GM12878 (cell line): ENCODE measurements at regions not wholly inside any gene's neighbourhood (a gene's known extent, or its start where the extent isn't known, plus 50 kb on each side); places are given as distances from the start of the nearest gene placed in this dataset.

ENCODE experiments used
- ATAC-seq: fragments of 200-7000 bp; cut with Tn5 transposase; 3 replicates; pipeline ENCODE4 v1.9.1; 2020; ENCODE audit warnings: mild to moderate bottlenecking, moderate library complexity
- BruUV-seq: library from RNA; stranded (reverse); fragments of 400-500 nt; replicated peaks from 2 replicates; lab custom pipeline; 2021; lab: Mats Ljungman, UMichigan
- CTCF ChIA-PET: fragments of 300-600 bp; sonication (Branson Sonifier 250); formaldehyde crosslinking; extraction: SDS; loops from one replicate; lab custom pipeline; 2021; ENCODE audit warnings: inconsistent platforms; lab: Yijun Ruan, JAX
- POLR2A ChIA-PET: fragments of 350-600 bp; formaldehyde crosslinking; extraction: SDS; loops from one replicate; lab custom pipeline; 2021; ENCODE audit warnings: inconsistent platforms; lab: Charles Lee
- RAD21 ChIA-PET: fragments of 300-600 bp; sonication (Branson Sonifier 250); formaldehyde crosslinking; loops from one replicate; lab custom pipeline; 2023; ENCODE audit warnings: antibody characterized with exemption; ENCODE audit not compliant: unreplicated experiment; lab: Charles Lee
- SMC1A ChIA-PET: fragments of 300-600 bp; sonication (Branson Sonifier 250); formaldehyde crosslinking; loops from one replicate; lab custom pipeline; 2023; ENCODE audit not compliant: unreplicated experiment, uncharacterized antibody; lab: Charles Lee
- DNase-seq: peaks from one replicate; pipeline ENCODE4 v3.0.0-alpha.2; 2011; ENCODE audit warnings: low read depth, low spot score
- FAIRE-seq: peaks from 3 replicates; lab custom pipeline; 2011; peaks lifted over from hg19 to GRCh38; lab: Jason Lieb, UNC
- H2AFZ ChIP-seq: 2 replicates; pipeline ENCODE4 v1.6.0; 2011; ENCODE audit warnings: low read depth, low read length, control low read depth; ENCODE audit not compliant: control insufficient read depth
- H3K27ac ChIP-seq: 2 replicates; pipeline ENCODE4 v1.5.1; 2011; ENCODE audit warnings: control low read depth; ENCODE audit not compliant: control insufficient read depth, insufficient read depth
- H3K27me3 ChIP-seq, 2 experiments: replicated peaks in 1 of 2; 2 replicates each; pipeline versions ENCODE4 v1.6.0 to v1.6.1; 2011; ENCODE audit warnings: low read length in 1 of 2; ENCODE audit not compliant: control insufficient read depth in 2 of 2, insufficient read depth in 2 of 2
- H3K36me3 ChIP-seq, 2 experiments: 2 replicates each; pipeline ENCODE4 v1.5.1; 2011; ENCODE audit warnings: low read length in 1 of 2; ENCODE audit not compliant: control insufficient read depth in 2 of 2, insufficient read depth in 2 of 2
- H3K4me1 ChIP-seq: 2 replicates; pipeline ENCODE4 v1.6.1; 2011; ENCODE audit warnings: mild to moderate bottlenecking, low read length, moderate library complexity, mixed read lengths; ENCODE audit not compliant: control insufficient read depth, insufficient read depth
- H3K4me2 ChIP-seq: 2 replicates; pipeline ENCODE4 v1.6.0; 2011; ENCODE audit warnings: control low read depth; ENCODE audit not compliant: control insufficient read depth, insufficient read depth
- H3K4me3 ChIP-seq: fragments of 200-600 bp; sonication (generic); 2 replicates; pipeline ENCODE4 v1.5.1; 2016
- H3K79me2 ChIP-seq: 2 replicates; pipeline ENCODE4 v1.6.0; 2011; ENCODE audit warnings: low read length; ENCODE audit not compliant: control insufficient read depth, insufficient read depth
- H3K9ac ChIP-seq: 2 replicates; pipeline ENCODE4 v1.8.0; 2011; ENCODE audit warnings: low read length, control low read depth, mixed read lengths; ENCODE audit not compliant: control insufficient read depth, insufficient read depth
- H3K9me3 ChIP-seq: replicated peaks from 3 replicates; pipeline ENCODE4 v1.5.1; 2011; ENCODE audit warnings: mild to moderate bottlenecking, low read length; ENCODE audit not compliant: control insufficient read depth, insufficient read depth
- H4K20me1 ChIP-seq: 2 replicates; pipeline ENCODE4 v1.6.0; 2011; ENCODE audit not compliant: control insufficient read depth, insufficient read depth
- ATF2 ChIP-seq: IDR thresholded peaks from 2 replicates; pipeline ENCODE4 v1.6.1; 2012; ENCODE audit warnings: low read length, inconsistent platforms
- E4F1 ChIP-seq: fragments of 450-650 bp; IDR thresholded peaks from 2 replicates; pipeline ENCODE4 v1.6.1; 2018; ENCODE audit warnings: borderline replicate concordance, mild to moderate bottlenecking; ENCODE audit not compliant: partially characterized antibody
- EZH2 ChIP-seq: IDR thresholded peaks from 2 replicates; pipeline ENCODE4 v1.6.1; 2012; ENCODE audit warnings: low read depth, mild to moderate bottlenecking, control low read depth, inconsistent platforms, low read length, borderline replicate concordance; ENCODE audit not compliant: control insufficient read depth
- FOXK2 ChIP-seq: fragments of 450-650 bp; IDR thresholded peaks from 2 replicates; pipeline ENCODE4 v1.6.1; 2017; ENCODE audit warnings: mild to moderate bottlenecking, moderate library complexity
- HDAC6 ChIP-seq: fragments of 200-600 bp; sonication (generic); IDR thresholded peaks from one replicate; pipeline ENCODE4 v1.8.0; 2017; ENCODE audit warnings: antibody characterized with exemption; ENCODE audit not compliant: unreplicated experiment
- KDM1A ChIP-seq: fragments of 200-600 bp; sonication (generic); IDR thresholded peaks from 2 replicates; pipeline ENCODE4 v1.6.1; 2016; ENCODE audit warnings: borderline replicate concordance
- MEF2B ChIP-seq: fragments of 450-650 bp; IDR thresholded peaks from 2 replicates; pipeline ENCODE4 v1.6.1; 2018; ENCODE audit warnings: mild to moderate bottlenecking, moderate library complexity; ENCODE audit not compliant: partially characterized antibody, poor library complexity, severe bottlenecking
- PBX3 ChIP-seq: IDR thresholded peaks from 2 replicates; pipeline ENCODE4 v1.6.1; 2011; ENCODE audit warnings: mild to moderate bottlenecking, low read depth, low read length, moderate library complexity; ENCODE audit not compliant: insufficient replicate concordance
- POLR2AphosphoS5 ChIP-seq: IDR thresholded peaks from 2 replicates; pipeline ENCODE4 v1.6.1; 2011; ENCODE audit warnings: mild to moderate bottlenecking, low read length, inconsistent platforms
- PRDM15 ChIP-seq: fragments of 450-650 bp; formaldehyde crosslinking; IDR thresholded peaks from 2 replicates; pipeline ENCODE4 v1.4.0; 2020; ENCODE audit warnings: mild to moderate bottlenecking, moderate library complexity
- TCF12 ChIP-seq: IDR thresholded peaks from 2 replicates; pipeline ENCODE4 v1.6.1; 2011; ENCODE audit warnings: low read depth, mild to moderate bottlenecking, low read length
- USF1 ChIP-seq: IDR thresholded peaks from 2 replicates; pipeline ENCODE4 v1.6.1; 2011; ENCODE audit warnings: borderline replicate concordance, low read depth, mild to moderate bottlenecking, moderate library complexity, mixed read lengths, low read length; ENCODE audit not compliant: insufficient read depth; ENCODE audit errors: extremely low read length
- ZBED1 ChIP-seq: IDR thresholded peaks from 2 replicates; pipeline ENCODE4 v1.6.1; 2016; ENCODE audit warnings: borderline replicate concordance
- ZZZ3 ChIP-seq: IDR thresholded peaks from 2 replicates; pipeline ENCODE4 v1.6.1; 2011; ENCODE audit warnings: low read depth; ENCODE audit not compliant: control insufficient read depth, insufficient read length
- WGBS: methylation state at CpG from one replicate; pipeline ENCODE4 v1.1.6; 2016; ENCODE audit warnings: low lambda C conversion rate; ENCODE audit not compliant: insufficient replicate concordance, insufficient coverage; ENCODE audit errors: missing lambda C conversion rate; 5-methylcytosine and 5-hydroxymethylcytosine counted together
- in situ Hi-C: fragments of 300-500 bp; cut with MboI; formaldehyde crosslinking; loops from 9 replicates; pipeline ENCODE4 v1.14.3; 2018; ENCODE audit warnings: mixed read lengths
- intact Hi-C: fragments of 100-400 bp; cut with micrococcal nuclease; formaldehyde crosslinking; loops from one replicate; pipeline ENCODE4 v1.14.2; 2022; ENCODE audit not compliant: unreplicated experiment

- FAIRE-seq (no peak), DNase-seq (no peak), ATAC-seq (no peak)
- Histone ChIP-seq H3K4me1 (no peaks in the 10 kb centered on the region), H3K27me3 (no peaks in the 10 kb centered on the region), H4K20me1 (no peaks in the 10 kb centered on the region), H3K27ac (no peak overlapping the region), H3K79me2 (no peaks in the 10 kb centered on the region), H3K4me2 (no peak overlapping the region), H3K9me3 (no peaks in the 10 kb centered on the region), H3K4me3 (no peak overlapping the region), H2AFZ (no peak overlapping the region), H3K9ac (no peak overlapping the region), H3K36me3 (no peaks in the 10 kb centered on the region)
- CTCF ChIA-PET, result interaction anchor here (1.1 kb wide), 1 partner anchor 15 kb away, joined by 4 read pairs; no protein-coding TSS in a partner anchor
- intact Hi-C loops (no loop called here), in situ Hi-C loops (no loop called here)
- BruUV-seq, result no TSS peak
- SMC1A ChIA-PET, result interaction anchor here (0.7 to 3.7 kb wide), 7 partner anchors 8 to 226 kb away, joined by 3 to 16 read pairs (median 4); no protein-coding TSS in a partner anchor
- RAD21 ChIA-PET, result interaction anchor here (1.2 kb wide), 1 partner anchor 226 kb away, joined by 3 read pairs; no protein-coding TSS in a partner anchor
- WGBS, result 3% methylated on average over 2 of the region's 2 CpGs
- POLR2A ChIA-PET, result interaction anchor here (1.2 kb wide), 1 partner anchor 13 kb away, joined by 3 read pairs; no protein-coding TSS in a partner anchor
- no peak for TF ChIP-seq USF1
- no peak for TF ChIP-seq KDM1A
- TF ChIP-seq FOXK2, result no peak
- no peak for TF ChIP-seq EZH2
- TF ChIP-seq TCF12, result no peak
- TF ChIP-seq ZBED1, result no peak
- TF ChIP-seq PRDM15 (CRISPR knock-in tag), result no peak
- no peak for TF ChIP-seq POLR2AphosphoS5
- no peak for TF ChIP-seq ZZZ3
- no peak for TF ChIP-seq MEF2B
- TF ChIP-seq E4F1, result no peak
- no peak for TF ChIP-seq ATF2
- no peak for TF ChIP-seq HDAC6
- TF ChIP-seq PBX3, result no peak
These were observed 574.1 kb downstream of the SATB2 start for GRCh38 chr2:198883604-198884003.
